Progenitor cell of endocrine pancreas (in vitro differentiated cells): ENCODE measurements at regions not wholly inside any gene's neighbourhood (a gene's known extent, or its start where the extent isn't known, plus 50 kb on each side); places are given as distances from the start of the nearest gene placed in this dataset.

Experiments
- DNase-seq: peaks from one replicate; pipeline ENCODE4 v3.0.0; 2021; ENCODE audit warnings: low spot score; ENCODE audit not compliant: unreplicated experiment
- H3K27ac Mint-ChIP-seq: 2 replicates; pipeline ENCODE4 v1.8.0; 2021; ENCODE audit warnings: mild to moderate bottlenecking, moderate library complexity, mixed read lengths
- H3K27me3 Mint-ChIP-seq: 2 replicates; pipeline ENCODE4 v1.8.0; 2021; ENCODE audit warnings: mixed read lengths
- H3K36me3 Mint-ChIP-seq: 2 replicates; pipeline ENCODE4 v1.8.0; 2022; ENCODE audit warnings: mixed read lengths; ENCODE audit not compliant: insufficient read depth
- H3K4me1 Mint-ChIP-seq: 2 replicates; pipeline ENCODE4 v1.8.0; 2021; ENCODE audit warnings: low read depth, mixed read lengths
- H3K4me3 Mint-ChIP-seq: 2 replicates; pipeline ENCODE4 v1.8.0; 2021; ENCODE audit warnings: low read depth, mild to moderate bottlenecking, moderate library complexity, mixed read lengths
- H3K9me3 Mint-ChIP-seq: 2 replicates; pipeline ENCODE4 v1.8.0; 2021; ENCODE audit warnings: low read depth, mixed read lengths
- CTCF ChIP-seq: fragments of 200-600 bp; sonication (generic); IDR thresholded peaks from one replicate; pipeline ENCODE4 v1.5.0; 2021; ENCODE audit warnings: antibody characterized with exemption, mild to moderate bottlenecking; ENCODE audit not compliant: unreplicated experiment

DNA sequence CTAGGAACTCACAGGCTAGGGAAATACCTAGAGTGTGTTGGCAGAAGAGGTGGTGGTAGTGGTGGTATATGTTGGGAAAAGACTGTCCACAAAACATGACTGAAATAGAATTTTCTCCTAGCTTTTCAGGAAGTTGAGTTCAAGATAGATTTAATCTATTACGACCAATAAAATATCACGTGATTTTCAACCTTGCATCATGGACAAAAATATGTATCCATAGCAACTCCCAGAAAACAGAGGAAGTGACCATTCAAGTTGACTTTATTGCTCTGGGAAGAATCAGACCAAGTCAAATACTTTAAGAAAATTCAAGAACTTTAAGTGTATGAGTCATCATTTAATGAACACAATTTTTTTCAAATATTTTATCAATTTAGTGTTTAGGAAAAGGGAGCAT is 347.0 kb upstream of the ZNF385D start:
- H3K27ac Mint-ChIP-seq, result no peak overlapping the region
- H3K4me1 Mint-ChIP-seq, result no peaks in the 10 kb centered on the region
- H3K4me3 Mint-ChIP-seq, result no peak overlapping the region
- no peak for DNase-seq
- no peak for TF ChIP-seq CTCF
- no peaks in the 10 kb centered on the region for H3K36me3 Mint-ChIP-seq
- H3K9me3 Mint-ChIP-seq, result peaks cover 3% of the 10 kb centered on the region
- H3K27me3 Mint-ChIP-seq, result no peaks in the 10 kb centered on the region

DNA sequence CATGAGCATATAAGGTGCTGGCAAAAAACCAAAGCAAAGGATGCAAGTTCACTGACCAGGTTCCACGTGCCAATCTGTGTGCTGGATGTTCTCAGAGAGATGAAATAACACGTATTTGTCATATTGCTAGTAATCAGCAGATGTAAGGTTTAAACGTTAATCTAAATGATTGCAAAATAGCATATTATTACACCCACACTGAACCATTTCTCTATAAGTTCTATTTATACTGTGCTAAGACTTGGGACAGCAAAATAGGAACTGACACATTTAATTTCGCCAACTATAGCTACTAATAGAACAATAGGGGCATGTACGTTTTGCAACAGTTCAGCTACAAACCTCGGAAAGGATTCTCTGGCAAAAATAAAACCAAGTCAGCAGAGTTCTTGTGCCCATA is 350.3 kb upstream of the ZNF385D start:
- no peak overlapping the region for H3K27ac Mint-ChIP-seq
- H3K4me3 Mint-ChIP-seq, result no peak overlapping the region
- H3K36me3 Mint-ChIP-seq, result no peaks in the 10 kb centered on the region
- H3K9me3 Mint-ChIP-seq, result peaks cover 3% of the 10 kb centered on the region
- no peak for TF ChIP-seq CTCF
- H3K4me1 Mint-ChIP-seq, result no peaks in the 10 kb centered on the region
- no peaks in the 10 kb centered on the region for H3K27me3 Mint-ChIP-seq
- DNase-seq, result no peak

DNA sequence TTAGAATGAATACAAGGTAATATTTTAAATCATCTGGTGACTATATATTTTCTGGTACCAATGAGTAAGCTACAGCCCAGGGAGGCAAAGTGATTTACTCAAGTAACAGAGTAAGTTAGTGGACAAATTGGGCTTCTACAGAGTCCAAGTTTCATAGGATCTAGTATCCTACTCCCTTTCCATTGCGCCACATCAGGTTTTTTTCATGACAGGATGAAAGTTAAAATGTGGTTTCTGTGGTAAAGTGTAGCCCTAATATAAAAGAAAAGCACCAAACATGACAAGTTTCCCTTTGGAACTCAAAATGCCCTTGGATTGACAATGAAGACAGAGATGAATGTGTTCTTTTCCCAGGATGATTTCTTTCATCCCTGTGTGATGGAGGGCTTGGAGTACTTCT is 350.8 kb upstream of the ZNF385D start:
- no peak for TF ChIP-seq CTCF
- H3K4me3 Mint-ChIP-seq, result no peak overlapping the region
- peaks cover 3% of the 10 kb centered on the region for H3K9me3 Mint-ChIP-seq
- DNase-seq, result no peak
- no peak overlapping the region for H3K27ac Mint-ChIP-seq
- no peaks in the 10 kb centered on the region for H3K4me1 Mint-ChIP-seq
- no peaks in the 10 kb centered on the region for H3K27me3 Mint-ChIP-seq
- H3K36me3 Mint-ChIP-seq, result no peaks in the 10 kb centered on the region

GRCh38 chr3:22103423-22103822 is 352.4 kb upstream of the ZNF385D start:
- Mint-ChIP-seq H3K36me3 (no peaks in the 10 kb centered on the region), H3K4me3 (no peak overlapping the region), H3K9me3 (peaks cover 3% of the 10 kb centered on the region), H3K4me1 (no peaks in the 10 kb centered on the region), H3K27ac (no peak overlapping the region), H3K27me3 (no peaks in the 10 kb centered on the region)
- DNase-seq, result no peak
- no peak for TF ChIP-seq CTCF

- Mint-ChIP-seq H3K36me3 (no peaks in the 10 kb centered on the region), H3K27ac (no peak overlapping the region), H3K9me3 (no peaks in the 10 kb centered on the region), H3K4me1 (peaks cover under 1% of the 10 kb centered on the region), H3K4me3 (no peak overlapping the region), H3K27me3 (no peaks in the 10 kb centered on the region)
- DNase-seq, result no peak
- no peak for TF ChIP-seq CTCF
Observed at GRCh38 chr3:22106213-22106896, 355.3 kb upstream of the ZNF385D start.
